H1 (cell line): ENCODE measurements at regions not wholly inside any gene's neighbourhood (a gene's known extent, or its start where the extent isn't known, plus 50 kb on each side); places are given as distances from the start of the nearest gene placed in this dataset.
A peak's percentile ranks its signal among the peaks of the same experiment; 100 is the strongest.

Source experiments
- CTCF ChIA-PET: fragments of 300-600 bp; sonication (Branson Sonifier 250); formaldehyde crosslinking; loops from one replicate; lab custom pipeline; 2021; ENCODE audit not compliant: partially characterized antibody; lab: Charles Lee
- POLR2A ChIA-PET: fragments of 300-600 bp; sonication (Branson Sonifier 250); formaldehyde crosslinking; loops from one replicate; lab custom pipeline; 2021; ENCODE audit warnings: inconsistent platforms; ENCODE audit not compliant: partially characterized antibody; lab: Charles Lee
- DNase-seq, 2 experiments: peaks; one replicate each; pipeline versions ENCODE4 v3.0.0 to v3.0.0-alpha.2; 2010 to 2022; ENCODE audit warnings: low spot score in 2 of 2, low read depth in 1 of 2, mixed read lengths in 1 of 2
- FAIRE-seq: peaks from 2 replicates; lab custom pipeline; 2011; peaks lifted over from hg19 to GRCh38; lab: Jason Lieb, UNC
- H2AFZ ChIP-seq: 2 replicates; pipeline ENCODE4 v1.8.1; 2012; ENCODE audit warnings: low read length, inconsistent platforms
- H2AK5ac ChIP-seq: 2 replicates; pipeline ENCODE4 v1.6.1; 2013; ENCODE audit warnings: low read depth, low read length
- H2BK120ac ChIP-seq: replicated peaks from 2 replicates; pipeline ENCODE3; 2013; ENCODE audit warnings: low read depth, low read length, inconsistent platforms
- H2BK12ac ChIP-seq: 2 replicates; pipeline ENCODE4 v1.6.1; 2013; ENCODE audit warnings: low read depth, low read length
- H2BK15ac ChIP-seq: 2 replicates; pipeline ENCODE4 v1.6.1; 2013; ENCODE audit warnings: low read length
- H2BK20ac ChIP-seq: 2 replicates; pipeline ENCODE4 v1.6.1; 2013; ENCODE audit warnings: low read length
- H2BK5ac ChIP-seq: 2 replicates; pipeline ENCODE4 v1.6.1; 2013; ENCODE audit warnings: low read depth, low read length
- H3K14ac ChIP-seq: 2 replicates; pipeline ENCODE4 v1.6.1; 2013; ENCODE audit warnings: inconsistent platforms; ENCODE audit not compliant: insufficient read length
- H3K18ac ChIP-seq: 2 replicates; pipeline ENCODE4 v1.6.1; 2013; ENCODE audit warnings: low read length; ENCODE audit errors: extremely low read depth
- H3K23ac ChIP-seq: 2 replicates; pipeline ENCODE4 v1.6.1; 2013; ENCODE audit warnings: inconsistent platforms; ENCODE audit not compliant: insufficient read length
- H3K23me2 ChIP-seq: 2 replicates; pipeline ENCODE4 v1.6.1; 2013; ENCODE audit warnings: low read depth, low read length
- H3K27ac ChIP-seq: 2 replicates; pipeline ENCODE4 v1.6.1; 2011; ENCODE audit warnings: low read depth, low read length, inconsistent platforms
- H3K27me3 ChIP-seq, 4 experiments: replicated peaks in 1 of 4; 1 replicate in 1 of 4; 2 replicates in 3 of 4; pipeline versions ENCODE4 v1.6.1 to v1.8.1; 2011 to 2013; ENCODE audit warnings: low read length in 3 of 4, mild to moderate bottlenecking in 3 of 4, inconsistent platforms in 2 of 4, mixed read lengths in 2 of 4, moderate library complexity in 1 of 4; ENCODE audit not compliant: control insufficient read depth in 3 of 4, insufficient read depth in 3 of 4; ENCODE audit errors: extremely low read depth in 1 of 4
- H3K36me3 ChIP-seq, 4 experiments: 2 replicates each; pipeline versions ENCODE4 v1.6.1 to v1.8.1; 2011 to 2013; ENCODE audit warnings: mild to moderate bottlenecking in 4 of 4, low read length in 3 of 4, moderate library complexity in 2 of 4, control low read depth in 1 of 4, inconsistent platforms in 1 of 4; ENCODE audit not compliant: insufficient read depth in 4 of 4, control insufficient read depth in 2 of 4
- H3K4ac ChIP-seq: replicated peaks from 2 replicates; pipeline ENCODE3; 2013; ENCODE audit warnings: low read length, low read depth, mixed read lengths, inconsistent platforms; ENCODE audit not compliant: insufficient read length
- H3K4me1 ChIP-seq, 4 experiments: replicated peaks in 1 of 4; 1 replicate in 1 of 4; 2 replicates in 3 of 4; pipeline versions ENCODE4 v1.6.1 to v1.8.1; 2011 to 2013; ENCODE audit warnings: low read length in 3 of 4, inconsistent platforms in 2 of 4, mixed read lengths in 1 of 4; ENCODE audit not compliant: insufficient read depth in 4 of 4, control insufficient read depth in 3 of 4
- H3K4me2 ChIP-seq, 2 experiments: 2 replicates each; pipeline versions ENCODE4 v1.6.1 to v1.8.1; 2011 to 2013; ENCODE audit warnings: low read depth in 2 of 2, low read length in 2 of 2, control low read depth in 1 of 2, inconsistent platforms in 1 of 2, mild to moderate bottlenecking in 1 of 2; ENCODE audit not compliant: insufficient read depth in 1 of 2
- H3K4me3 ChIP-seq, 4 experiments: fragments of 200-600, 300-600 bp in 1 of 4; sonication (generic), shearing (Covaris generic), sonication (Bioruptor Twin) in 1 of 4; 2 replicates each; pipeline versions ENCODE4 v1.5.1 to v1.8.1; 2011 to 2016; ENCODE audit warnings: low read length in 4 of 4, low read depth in 3 of 4, control low read depth in 2 of 4, inconsistent platforms in 2 of 4, mild to moderate bottlenecking in 2 of 4, mixed read lengths in 1 of 4, moderate library complexity in 1 of 4; ENCODE audit not compliant: insufficient read depth in 2 of 4; ENCODE audit errors: extremely low read depth in 1 of 4
- H3K56ac ChIP-seq: replicated peaks from 2 replicates; pipeline ENCODE3; 2013; ENCODE audit warnings: low read depth, mild to moderate bottlenecking, mixed read lengths, low read length, inconsistent platforms; ENCODE audit not compliant: insufficient read length
- H3K79me1 ChIP-seq: 2 replicates; pipeline ENCODE4 v1.6.1; 2013; ENCODE audit warnings: low read depth, low read length, control low read depth
- H3K79me2 ChIP-seq, 2 experiments: 2 replicates each; pipeline versions ENCODE4 v1.6.1 to v1.8.1; 2012 to 2013; ENCODE audit warnings: low read length in 2 of 2, mild to moderate bottlenecking in 2 of 2, inconsistent platforms in 1 of 2; ENCODE audit not compliant: insufficient read depth in 2 of 2, control insufficient read depth in 1 of 2
- H3K9ac ChIP-seq, 4 experiments: replicated peaks in 1 of 4; 1 replicate in 1 of 4; 2 replicates in 3 of 4; pipeline versions ENCODE4 v1.6.1 to v1.8.1; 2011 to 2013; ENCODE audit warnings: low read depth in 3 of 4, low read length in 3 of 4, control low read depth in 2 of 4, mild to moderate bottlenecking in 2 of 4, moderate library complexity in 2 of 4, inconsistent platforms in 1 of 4; ENCODE audit errors: extremely low read depth in 1 of 4
- H3K9me3 ChIP-seq, 2 experiments: 2 replicates each; pipeline versions ENCODE4 v1.6.1 to v1.8.1; 2012 to 2013; ENCODE audit warnings: mild to moderate bottlenecking in 2 of 2, moderate library complexity in 2 of 2, control low read depth in 1 of 2, inconsistent platforms in 1 of 2, low read depth in 1 of 2, low read length in 1 of 2, mixed read lengths in 1 of 2; ENCODE audit not compliant: insufficient read depth in 2 of 2
- H4K20me1 ChIP-seq, 2 experiments: replicated peaks in 1 of 2; 2 replicates each; pipeline versions ENCODE3 to v1.8.1; 2011 to 2013; ENCODE audit warnings: inconsistent platforms in 2 of 2, low read length in 2 of 2, mild to moderate bottlenecking in 1 of 2; ENCODE audit not compliant: insufficient read depth in 2 of 2, control insufficient read depth in 1 of 2
- H4K5ac ChIP-seq: 2 replicates; pipeline ENCODE4 v1.6.1; 2013; ENCODE audit warnings: low read length, low read depth, mixed read lengths, inconsistent platforms; ENCODE audit not compliant: insufficient read length
- H4K8ac ChIP-seq: 2 replicates; pipeline ENCODE4 v1.8.0; 2013; ENCODE audit warnings: mild to moderate bottlenecking, moderate library complexity, low read length, inconsistent platforms; ENCODE audit not compliant: insufficient read depth; ENCODE audit errors: extremely low read depth
- H4K91ac ChIP-seq: replicated peaks from 2 replicates; pipeline ENCODE3; 2013; ENCODE audit warnings: low read length, mixed read lengths, inconsistent platforms; ENCODE audit not compliant: insufficient read length
- BCL11A ChIP-seq, 2 experiments: IDR thresholded peaks; one replicate each; pipeline ENCODE4 v1.6.1; 2011; ENCODE audit warnings: low read depth in 2 of 2, low read length in 2 of 2, mild to moderate bottlenecking in 2 of 2
- CREB1 ChIP-seq: IDR thresholded peaks from 2 replicates; pipeline ENCODE4 v1.6.1; 2012; ENCODE audit warnings: inconsistent platforms
- JUN ChIP-seq: IDR thresholded peaks from 2 replicates; pipeline ENCODE4 v1.6.1; 2011; ENCODE audit warnings: low read depth, mild to moderate bottlenecking, improper control_type of control experiment, low read length
- KDM1A ChIP-seq: fragments of 200-600, 300-600 bp; sonication (generic); IDR thresholded peaks from 2 replicates; pipeline ENCODE4 v1.7.1; 2016; ENCODE audit warnings: mild to moderate bottlenecking, low read length, borderline replicate concordance
- KDM5A ChIP-seq: fragments of 200-600 bp; IDR thresholded peaks from 2 replicates; pipeline ENCODE4 v1.7.1; 2012; ENCODE audit warnings: mild to moderate bottlenecking, low read length, inconsistent platforms, mixed read lengths
- MAFK ChIP-seq: IDR thresholded peaks from 2 replicates; pipeline ENCODE4 v1.6.1; 2012; ENCODE audit warnings: low read depth, mild to moderate bottlenecking, improper control_type of control experiment, low read length
- NANOG ChIP-seq: IDR thresholded peaks from 2 replicates; pipeline ENCODE4 v1.6.1; 2011; ENCODE audit warnings: low read length, low read depth, mild to moderate bottlenecking, inconsistent platforms; ENCODE audit not compliant: insufficient read depth, poor library complexity, severe bottlenecking
- POU5F1 ChIP-seq: IDR thresholded peaks from 2 replicates; pipeline ENCODE4 v1.6.1; 2011; ENCODE audit warnings: low read depth, mild to moderate bottlenecking, low read length, moderate library complexity
- SAP30 ChIP-seq: fragments of 300-600 bp; sonication (generic); IDR thresholded peaks from 2 replicates; pipeline ENCODE4 v1.7.1; 2012; ENCODE audit warnings: low read length, moderate library complexity, mild to moderate bottlenecking, inconsistent platforms; ENCODE audit not compliant: insufficient read depth, insufficient replicate concordance
- SIX5 ChIP-seq: IDR thresholded peaks from 2 replicates; pipeline ENCODE4 v1.6.1; 2011; ENCODE audit warnings: mild to moderate bottlenecking, low read depth, low read length
- SP2 ChIP-seq: IDR thresholded peaks from 2 replicates; pipeline ENCODE4 v1.6.1; 2012; ENCODE audit warnings: mild to moderate bottlenecking, low read length, inconsistent platforms
- WGBS, 2 experiments: shearing (Covaris generic) in 1 of 2; methylation state at CpG; one replicate each; pipeline versions ENCODE4 v1.1.6 to v1.1.7; 2013 to 2015; ENCODE audit warnings: low lambda C conversion rate in 2 of 2, mixed read lengths in 2 of 2, inconsistent platforms in 1 of 2, low coverage in 1 of 2, missing lambda C conversion rate in 1 of 2; ENCODE audit not compliant: insufficient replicate concordance in 2 of 2, insufficient coverage in 1 of 2, insufficient read length in 1 of 2; ENCODE audit errors: extremely low coverage in 1 of 2, missing lambda C conversion rate in 1 of 2; 5-methylcytosine and 5-hydroxymethylcytosine counted together
- TF ChIP-seq, protein P1 (sequence below): IDR thresholded peaks from 2 replicates; pipeline ENCODE4 v1.6.1; 2012; ENCODE audit warnings: inconsistent platforms

DNA sequence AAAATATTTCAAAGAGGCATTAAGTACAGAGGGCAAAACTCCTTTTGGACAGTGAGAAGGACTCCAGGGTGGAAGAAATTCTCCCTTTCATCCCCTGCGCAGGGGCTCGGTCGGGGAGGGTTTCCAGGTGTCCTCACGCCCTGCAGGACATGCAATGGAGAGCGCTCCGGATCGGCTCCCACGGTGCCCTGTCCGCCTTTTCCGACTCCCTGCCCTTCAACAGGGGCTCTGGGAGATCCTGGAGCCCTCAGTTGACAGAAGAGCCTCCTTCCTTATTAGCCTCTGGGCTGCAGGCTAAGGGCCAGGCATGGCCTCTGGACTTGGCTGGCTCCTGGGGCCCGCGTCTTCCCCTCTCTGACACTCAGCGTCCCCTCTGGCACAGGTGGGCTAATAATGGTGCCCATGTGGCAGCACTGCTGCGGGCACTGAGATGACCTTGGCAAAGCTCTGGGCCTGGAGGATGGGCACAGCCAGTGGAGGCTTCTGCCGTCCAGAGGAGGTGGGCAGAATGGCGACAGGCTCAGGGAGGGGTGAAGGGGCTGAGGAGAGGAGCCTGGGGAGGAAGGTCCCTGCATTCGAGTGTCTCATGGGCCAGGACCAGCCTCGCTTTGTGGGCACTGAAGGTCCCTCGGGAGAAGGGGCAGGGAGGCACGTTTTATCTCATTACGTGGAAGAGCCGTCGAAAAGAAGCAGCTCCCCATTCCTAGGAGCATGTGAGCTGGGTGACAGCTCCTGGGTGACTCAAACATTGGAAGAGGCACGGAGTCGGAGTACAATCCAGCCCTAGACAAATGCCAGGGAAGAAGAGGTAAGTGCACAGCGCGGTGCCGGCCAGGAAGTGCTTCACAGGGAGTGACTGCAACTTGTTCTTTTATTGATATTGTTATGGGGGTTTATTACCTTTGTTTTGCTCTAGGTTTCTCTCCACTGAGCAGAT lies 161.7 kb downstream of the IRF8 start:
- Histone ChIP-seq H2BK15ac (no peak overlapping the region; the same call in 1 of the 2 replicates), H3K56ac (no peak overlapping the region), H3K4me1 (no peaks in the 10 kb centered on the region), H2BK5ac (no peak overlapping the region), H3K4me3 (no peak overlapping the region), H3K79me2 (no peaks in the 10 kb centered on the region), H2AK5ac (no peak overlapping the region), H3K9me3 (no peaks in the 10 kb centered on the region), H3K4me2 (no peak overlapping the region), H3K36me3 (no peaks in the 10 kb centered on the region), H3K27ac (no peak overlapping the region), H3K14ac (no peak overlapping the region), H3K18ac (no peak overlapping the region), H2BK120ac (no peak overlapping the region), H3K4ac (no peak overlapping the region), H3K79me1 (no peaks in the 10 kb centered on the region), H2AFZ (no peak overlapping the region), H2BK20ac (no peak overlapping the region), H3K27me3 (peaks cover 0 to 3% (median 0%) of the 10 kb centered on the region in 4 experiments; a peak in 1 of 7 replicates), H3K9ac (no peak overlapping the region), H3K23me2 (no peaks in the 10 kb centered on the region), H4K8ac (peak overlapping the region; percentile 4; the same call in 1 of the 2 replicates), H4K91ac (no peak overlapping the region), H4K20me1 (no peaks in the 10 kb centered on the region), H3K23ac (no peak overlapping the region), H4K5ac (no peak overlapping the region), H2BK12ac (no peak overlapping the region)
- POLR2A ChIA-PET: no interaction called here
- no peak for TF ChIP-seq KDM5A
- no peak for TF ChIP-seq NANOG
- TF ChIP-seq SIX5: no peak
- TF ChIP-seq CREB1: no peak
- no peak for TF ChIP-seq KDM1A
- no peak for TF ChIP-seq JUN
- no peak for TF ChIP-seq SP2
- no peak for TF ChIP-seq BCL11A (IDR thresholded peaks at IDR 0.05; ENCODE audit: low read depth in 2 of 2, low read length in 2 of 2)
- TF ChIP-seq SAP30: no peak
- TF ChIP-seq, protein P1, sequence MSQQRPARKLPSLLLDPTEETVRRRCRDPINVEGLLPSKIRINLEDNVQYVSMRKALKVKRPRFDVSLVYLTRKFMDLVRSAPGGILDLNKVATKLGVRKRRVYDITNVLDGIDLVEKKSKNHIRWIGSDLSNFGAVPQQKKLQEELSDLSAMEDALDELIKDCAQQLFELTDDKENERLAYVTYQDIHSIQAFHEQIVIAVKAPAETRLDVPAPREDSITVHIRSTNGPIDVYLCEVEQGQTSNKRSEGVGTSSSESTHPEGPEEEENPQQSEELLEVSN: no peak
- no peak for TF ChIP-seq POU5F1
- TF ChIP-seq MAFK: no peak
- CTCF ChIA-PET: interaction anchor here (0.7 to 2.8 kb wide), 8 partner anchors 11 to 457 kb away, joined by 3 to 10 read pairs (median 4); no protein-coding TSS in a partner anchor
- 90% methylated on average over 28 of the region's 28 CpGs; no CpG with 5 or more reads in 1 of the 2 experiments for WGBS, 2 experiments
- DNase-seq (no peak), FAIRE-seq (no peak)
